Suprapubic skin (tissue), 4 donors: ENCODE measurements at regions not wholly inside any gene's neighbourhood (a gene's known extent, or its start where the extent isn't known, plus 50 kb on each side); places are given as distances from the start of the nearest gene placed in this dataset.

Experiments used
- DNase-seq, 2 donors: peaks; one replicate each; pipeline ENCODE4 v3.0.0-alpha.2; 2019; ENCODE audit warnings: low spot score in 2 of 2
- H3K27ac ChIP-seq: fragments of 200-600 bp; sonication (generic); one replicate; pipeline ENCODE4 v1.5.1; 2019
- H3K27me3 ChIP-seq: fragments of 200-600 bp; sonication (generic); one replicate; pipeline ENCODE4 v1.5.1; 2019
- H3K36me3 ChIP-seq: fragments of 200-600 bp; sonication (generic); one replicate; pipeline ENCODE4 v1.5.1; 2019
- H3K4me1 ChIP-seq: fragments of 200-600 bp; sonication (generic); one replicate; pipeline ENCODE4 v1.5.1; 2019
- H3K4me3 ChIP-seq: fragments of 200-600 bp; sonication (generic); one replicate; pipeline ENCODE4 v1.5.1; 2019; ENCODE audit warnings: mild to moderate bottlenecking
- H3K9me3 ChIP-seq: fragments of 200-600 bp; sonication (generic); one replicate; pipeline ENCODE4 v1.5.1; 2019
- EP300 ChIP-seq: sonication (generic); formaldehyde crosslinking; IDR thresholded peaks from one replicate; pipeline ENCODE4 v1.6.1; 2017; ENCODE audit warnings: antibody characterized with exemption
- POLR2A ChIP-seq, 2 donors: fragments of 450-650 bp; IDR thresholded peaks; one replicate each; pipeline ENCODE4 v1.6.1; 2017; ENCODE audit warnings: antibody characterized with exemption in 2 of 2, mild to moderate bottlenecking in 2 of 2, moderate library complexity in 2 of 2
- POLR2AphosphoS5 ChIP-seq, 3 donors: sonication (generic); formaldehyde crosslinking; IDR thresholded peaks; one replicate each; pipeline ENCODE4 v1.6.1; 2017; ENCODE audit warnings: antibody characterized with exemption in 3 of 3
- WGBS: methylation state at CpG from one replicate; pipeline ENCODE4 v1.1.5; 2018; 5-methylcytosine and 5-hydroxymethylcytosine counted together
- TF ChIP-seq, protein P1 (sequence below), 2 donors: fragments of 200-600 bp in 1 of 2; fragments of 450-650 bp in 1 of 2; sonication (generic) in 1 of 2; IDR thresholded peaks; one replicate each; pipeline ENCODE4 v1.5.1; 2016 to 2019; ENCODE audit warnings: antibody characterized with exemption in 2 of 2, mild to moderate bottlenecking in 1 of 2, moderate library complexity in 1 of 2

DNA sequence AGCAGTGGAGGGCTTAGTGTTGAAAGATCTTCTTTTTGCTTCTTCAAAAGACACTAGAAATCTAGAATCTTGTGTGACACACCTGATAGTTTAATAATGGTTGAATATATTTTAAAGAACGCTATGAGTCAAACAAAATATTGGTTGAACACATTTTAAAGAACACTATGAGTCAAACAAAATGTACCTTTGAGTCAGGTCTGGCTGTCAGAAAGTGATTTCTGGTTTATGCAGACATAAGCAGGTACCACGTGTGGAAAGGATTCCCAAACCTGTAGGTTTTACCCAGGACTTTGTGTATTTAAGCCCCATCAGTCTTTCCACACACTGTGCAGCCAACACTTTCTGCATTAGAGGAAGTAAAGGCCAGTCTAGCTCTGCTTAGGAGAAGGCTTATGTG, 366.7 kb upstream of the TENM4 start:
- Histone ChIP-seq H3K27me3 (no peaks in the 10 kb centered on the region), H3K9me3 (no peaks in the 10 kb centered on the region), H3K4me1 (no peaks in the 10 kb centered on the region), H3K4me3 (no peak overlapping the region), H3K27ac (no peak overlapping the region), H3K36me3 (no peaks in the 10 kb centered on the region)
- no peak for TF ChIP-seq POLR2AphosphoS5 (IDR thresholded peaks at IDR 0.05)
- TF ChIP-seq EP300, result no peak
- TF ChIP-seq, protein P1, sequence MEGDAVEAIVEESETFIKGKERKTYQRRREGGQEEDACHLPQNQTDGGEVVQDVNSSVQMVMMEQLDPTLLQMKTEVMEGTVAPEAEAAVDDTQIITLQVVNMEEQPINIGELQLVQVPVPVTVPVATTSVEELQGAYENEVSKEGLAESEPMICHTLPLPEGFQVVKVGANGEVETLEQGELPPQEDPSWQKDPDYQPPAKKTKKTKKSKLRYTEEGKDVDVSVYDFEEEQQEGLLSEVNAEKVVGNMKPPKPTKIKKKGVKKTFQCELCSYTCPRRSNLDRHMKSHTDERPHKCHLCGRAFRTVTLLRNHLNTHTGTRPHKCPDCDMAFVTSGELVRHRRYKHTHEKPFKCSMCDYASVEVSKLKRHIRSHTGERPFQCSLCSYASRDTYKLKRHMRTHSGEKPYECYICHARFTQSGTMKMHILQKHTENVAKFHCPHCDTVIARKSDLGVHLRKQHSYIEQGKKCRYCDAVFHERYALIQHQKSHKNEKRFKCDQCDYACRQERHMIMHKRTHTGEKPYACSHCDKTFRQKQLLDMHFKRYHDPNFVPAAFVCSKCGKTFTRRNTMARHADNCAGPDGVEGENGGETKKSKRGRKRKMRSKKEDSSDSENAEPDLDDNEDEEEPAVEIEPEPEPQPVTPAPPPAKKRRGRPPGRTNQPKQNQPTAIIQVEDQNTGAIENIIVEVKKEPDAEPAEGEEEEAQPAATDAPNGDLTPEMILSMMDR (IDR thresholded peaks at IDR 0.05), result no peak
- no peak for TF ChIP-seq POLR2A (IDR thresholded peaks at IDR 0.05)
- WGBS, result 77% methylated on average over 2 of the region's 2 CpGs
- DNase-seq, result no peak

DNA sequence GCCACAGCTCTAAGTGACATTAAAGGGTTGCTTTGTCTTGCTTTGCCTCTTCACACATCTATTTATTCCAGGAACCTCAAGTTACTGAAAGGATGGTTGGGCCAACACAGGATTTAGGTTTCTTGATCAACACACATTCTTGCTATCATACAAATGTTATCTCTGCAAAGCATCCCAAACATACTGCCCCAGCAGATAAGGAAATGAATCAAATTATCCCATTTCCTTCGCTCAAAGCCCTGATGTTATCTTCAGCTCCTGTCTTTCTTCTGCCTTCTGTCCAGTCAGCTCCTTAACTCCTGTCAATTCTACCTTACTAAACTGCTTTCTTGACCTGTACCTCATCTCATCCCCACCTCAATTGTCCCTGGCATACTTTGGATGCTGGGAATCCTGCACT, 355.9 kb upstream of the TENM4 start:
- Histone ChIP-seq H3K36me3 (no peaks in the 10 kb centered on the region), H3K27me3 (no peaks in the 10 kb centered on the region), H3K4me3 (no peak overlapping the region), H3K9me3 (no peaks in the 10 kb centered on the region), H3K27ac (no peak overlapping the region), H3K4me1 (no peaks in the 10 kb centered on the region)
- 74% methylated on average over 1 of the region's 1 CpG for whole genome bisulfite sequencing
- TF ChIP-seq, protein P1 (IDR thresholded peaks at IDR 0.05), result no peak
- TF ChIP-seq EP300 (no peak), POLR2A (IDR thresholded peaks at IDR 0.05) (no peak), POLR2AphosphoS5 (IDR thresholded peaks at IDR 0.05) (no peak)
- DNase-seq, result no peak

DNA sequence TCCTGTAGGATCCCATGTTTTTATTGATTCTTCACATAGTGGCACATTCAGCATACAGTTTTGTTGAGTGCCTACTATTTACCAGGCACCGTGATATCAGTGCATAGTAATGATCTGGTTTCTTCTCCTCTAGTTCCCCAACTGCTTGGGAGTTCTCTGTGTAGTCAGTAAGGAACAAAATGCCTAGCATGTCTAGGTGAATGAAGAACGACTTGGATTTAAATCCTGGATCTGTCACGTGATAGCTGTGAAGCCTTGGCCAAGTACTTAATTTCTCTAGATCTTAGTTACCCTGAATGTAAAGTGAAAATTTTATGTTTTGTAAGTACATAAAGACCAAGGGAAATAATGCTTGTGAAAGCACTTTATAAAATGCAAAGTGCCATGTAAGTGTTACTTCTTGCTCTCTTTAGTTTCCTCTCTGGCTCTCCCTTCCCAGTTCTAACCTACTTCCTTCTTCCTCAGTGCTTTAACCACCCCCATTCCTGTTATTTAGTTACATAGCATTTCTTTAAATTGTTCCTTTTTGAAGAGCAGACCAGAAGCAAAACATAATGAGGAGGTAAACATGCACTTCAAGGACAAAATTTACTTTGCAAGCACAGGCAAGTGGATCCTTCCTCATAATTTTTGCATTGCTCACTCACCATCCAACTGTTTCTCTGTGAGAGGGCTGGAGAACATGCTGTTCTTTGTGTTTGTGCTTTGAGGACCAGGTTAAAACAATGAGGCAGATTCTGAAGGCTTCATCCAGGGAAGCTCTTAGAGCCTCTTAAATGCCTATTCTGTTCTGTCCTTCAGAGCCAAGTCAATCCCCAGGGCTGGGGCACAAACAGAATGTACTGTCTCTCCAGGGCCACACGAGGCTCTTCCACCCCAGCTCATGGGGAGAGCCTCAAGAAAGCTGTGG, 353.9 kb upstream of the TENM4 start:
- 63% methylated on average over 3 of the region's 4 CpGs for WGBS

DNA sequence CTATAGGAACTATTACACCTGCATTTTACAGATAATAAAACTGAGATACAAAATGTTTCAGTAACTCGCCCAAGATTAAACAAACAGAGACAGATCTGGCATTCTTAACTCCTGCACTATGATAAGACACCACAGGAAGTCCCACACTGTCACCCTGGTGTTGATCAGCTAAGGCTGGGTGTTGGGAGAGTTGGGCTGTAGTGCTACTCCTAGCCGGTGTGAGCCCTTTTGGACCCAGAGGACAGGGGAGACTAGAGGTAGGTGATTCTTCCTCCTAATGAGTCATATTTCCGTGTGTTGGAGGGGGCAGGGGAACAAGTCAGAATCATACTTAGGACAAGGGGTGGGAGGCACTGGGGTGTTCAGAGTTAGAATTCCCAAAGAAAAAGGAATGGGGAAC, 353.2 kb upstream of the TENM4 start:
- H3K27ac ChIP-seq, result no peak overlapping the region
- TF ChIP-seq EP300 (no peak), POLR2AphosphoS5 (IDR thresholded peaks at IDR 0.05) (no peak), POLR2A (IDR thresholded peaks at IDR 0.05) (no peak)
- TF ChIP-seq, protein P1 (IDR thresholded peaks at IDR 0.05), result no peak

More for the DNA sequence above, 353.9 kb upstream of the TENM4 start:
- H3K27ac ChIP-seq, result no peak overlapping the region
- H3K4me3 ChIP-seq, result no peak overlapping the region
- no peaks in the 10 kb centered on the region for H3K36me3 ChIP-seq
- no peaks in the 10 kb centered on the region for H3K27me3 ChIP-seq
- no peaks in the 10 kb centered on the region for H3K9me3 ChIP-seq
- TF ChIP-seq POLR2A (IDR thresholded peaks at IDR 0.05), result no peak
- no peak for TF ChIP-seq EP300
- TF ChIP-seq, protein P1 (IDR thresholded peaks at IDR 0.05), result no peak
- TF ChIP-seq POLR2AphosphoS5 (IDR thresholded peaks at IDR 0.05), result no peak
- no peak for DNase-seq
- no peaks in the 10 kb centered on the region for H3K4me1 ChIP-seq

DNA sequence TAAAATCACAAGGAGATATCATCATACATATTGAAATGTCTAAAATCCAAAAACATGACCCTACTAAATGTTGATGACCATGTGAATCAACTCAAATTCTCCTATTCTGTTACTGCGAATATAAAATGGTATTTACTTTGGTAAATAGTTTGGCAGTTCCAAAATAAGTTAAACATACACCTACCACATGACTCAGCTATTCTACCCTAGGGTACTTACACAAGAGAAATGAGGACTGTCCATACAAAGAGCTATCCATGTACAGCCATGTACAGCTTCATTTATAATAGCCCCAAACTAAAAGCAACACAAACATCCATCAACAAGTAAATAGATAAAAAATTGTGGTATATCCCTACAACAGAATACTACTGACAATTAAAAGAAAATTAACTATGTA, 346.1 kb upstream of the TENM4 start:
- 88% methylated on average over 1 of the region's 1 CpG for WGBS
- Histone ChIP-seq H3K9me3 (no peaks in the 10 kb centered on the region), H3K4me3 (no peak overlapping the region), H3K4me1 (no peaks in the 10 kb centered on the region), H3K27ac (no peak overlapping the region), H3K27me3 (no peaks in the 10 kb centered on the region), H3K36me3 (no peaks in the 10 kb centered on the region)
- TF ChIP-seq, protein P1 (IDR thresholded peaks at IDR 0.05), result no peak
- TF ChIP-seq POLR2A (IDR thresholded peaks at IDR 0.05) (no peak), POLR2AphosphoS5 (IDR thresholded peaks at IDR 0.05) (no peak), EP300 (no peak)
- no peak for DNase-seq

More for the DNA sequence above, 353.2 kb upstream of the TENM4 start:
- Histone ChIP-seq H3K4me1 (no peaks in the 10 kb centered on the region), H3K9me3 (no peaks in the 10 kb centered on the region), H3K36me3 (no peaks in the 10 kb centered on the region), H3K4me3 (no peak overlapping the region), H3K27me3 (no peaks in the 10 kb centered on the region)
- DNase-seq, result no peak
- WGBS, result 84% methylated on average over 3 of the region's 3 CpGs
